Neural crest cell (in vitro differentiated cells): ENCODE measurements at regions not wholly inside any gene's neighbourhood (a gene's known extent, or its start where the extent isn't known, plus 50 kb on each side); places are given as distances from the start of the nearest gene placed in this dataset.

Experiments used
- DNase-seq: peaks from one replicate; pipeline ENCODE4 v3.0.0; 2021; ENCODE audit warnings: low read depth, mixed read lengths, low spot score
- H3K27ac Mint-ChIP-seq: one replicate; pipeline ENCODE4 v1.8.0; 2021; ENCODE audit warnings: mild to moderate bottlenecking, mixed read lengths; ENCODE audit not compliant: unreplicated experiment
- H3K27me3 Mint-ChIP-seq: 2 replicates; pipeline ENCODE4 v1.8.0; 2021; ENCODE audit warnings: low read depth, mild to moderate bottlenecking, mixed read lengths
- H3K36me3 Mint-ChIP-seq: 2 replicates; pipeline ENCODE4 v1.8.0; 2021; ENCODE audit warnings: low read depth, mild to moderate bottlenecking, mixed read lengths
- H3K4me1 Mint-ChIP-seq: 2 replicates; pipeline ENCODE4 v1.8.0; 2021; ENCODE audit warnings: mixed read lengths
- H3K4me3 Mint-ChIP-seq: one replicate; pipeline ENCODE4 v1.8.0; 2021; ENCODE audit warnings: mild to moderate bottlenecking, mixed read lengths
- H3K9me3 Mint-ChIP-seq: 2 replicates; pipeline ENCODE4 v1.8.0; 2021; ENCODE audit warnings: mixed read lengths
- TF ChIP-seq, protein P1 (sequence below): fragments of 200-600 bp; sonication (generic); conservative IDR thresholded peaks from 2 replicates; pipeline ENCODE4 v1.5.0; 2021; ENCODE audit warnings: antibody characterized with exemption, mild to moderate bottlenecking

DNA sequence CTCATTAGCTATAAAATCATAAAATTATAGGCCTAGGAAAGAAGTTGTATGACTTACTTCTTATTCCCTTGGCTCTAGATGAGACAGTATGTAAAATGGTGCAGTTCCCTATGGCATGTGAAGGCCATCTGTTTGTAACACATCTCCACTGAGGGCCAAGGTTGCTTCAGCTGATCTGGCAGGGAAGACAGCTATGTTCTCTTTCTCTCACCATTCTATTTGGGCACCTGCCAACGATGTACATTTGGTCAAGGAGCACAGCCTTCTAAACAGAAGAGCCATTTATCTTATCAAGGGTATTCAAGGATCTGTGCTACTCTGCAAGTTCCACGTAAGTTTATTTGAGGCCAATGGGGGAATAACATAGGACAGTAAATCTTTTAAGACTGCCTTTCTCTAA is 129.8 kb upstream of the TOM1L1 start:
- Mint-ChIP-seq H3K27ac (no peak overlapping the region), H3K9me3 (peaks cover 2% of the 10 kb centered on the region), H3K4me1 (no peaks in the 10 kb centered on the region), H3K36me3 (no peaks in the 10 kb centered on the region), H3K4me3 (no peak overlapping the region), H3K27me3 (no peaks in the 10 kb centered on the region)
- DNase-seq = no peak
- TF ChIP-seq, protein P1, sequence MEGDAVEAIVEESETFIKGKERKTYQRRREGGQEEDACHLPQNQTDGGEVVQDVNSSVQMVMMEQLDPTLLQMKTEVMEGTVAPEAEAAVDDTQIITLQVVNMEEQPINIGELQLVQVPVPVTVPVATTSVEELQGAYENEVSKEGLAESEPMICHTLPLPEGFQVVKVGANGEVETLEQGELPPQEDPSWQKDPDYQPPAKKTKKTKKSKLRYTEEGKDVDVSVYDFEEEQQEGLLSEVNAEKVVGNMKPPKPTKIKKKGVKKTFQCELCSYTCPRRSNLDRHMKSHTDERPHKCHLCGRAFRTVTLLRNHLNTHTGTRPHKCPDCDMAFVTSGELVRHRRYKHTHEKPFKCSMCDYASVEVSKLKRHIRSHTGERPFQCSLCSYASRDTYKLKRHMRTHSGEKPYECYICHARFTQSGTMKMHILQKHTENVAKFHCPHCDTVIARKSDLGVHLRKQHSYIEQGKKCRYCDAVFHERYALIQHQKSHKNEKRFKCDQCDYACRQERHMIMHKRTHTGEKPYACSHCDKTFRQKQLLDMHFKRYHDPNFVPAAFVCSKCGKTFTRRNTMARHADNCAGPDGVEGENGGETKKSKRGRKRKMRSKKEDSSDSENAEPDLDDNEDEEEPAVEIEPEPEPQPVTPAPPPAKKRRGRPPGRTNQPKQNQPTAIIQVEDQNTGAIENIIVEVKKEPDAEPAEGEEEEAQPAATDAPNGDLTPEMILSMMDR = no peak

DNA sequence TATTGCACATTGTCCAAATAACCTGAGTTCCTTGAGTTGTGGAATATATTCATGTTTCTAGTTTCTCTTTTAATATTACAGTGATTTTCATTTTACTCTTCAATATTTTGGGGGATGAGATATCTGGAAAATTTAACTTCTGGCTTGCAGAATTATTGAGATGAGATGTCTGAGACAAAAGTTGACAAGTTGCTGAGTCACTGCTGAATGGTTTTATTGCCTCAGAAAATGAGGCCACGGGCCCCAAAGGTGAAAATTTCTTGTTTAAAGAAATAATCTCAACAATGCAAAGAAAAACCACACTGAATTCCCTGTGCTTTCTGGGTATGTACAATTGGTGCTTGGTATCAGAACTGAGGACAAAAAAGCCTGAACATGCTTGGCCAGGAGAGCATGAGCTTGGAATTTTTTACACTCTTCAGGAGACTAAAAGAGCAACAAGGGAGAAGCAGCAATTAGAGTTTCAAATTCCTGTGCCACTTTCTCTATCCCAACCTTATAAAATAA is 129.2 kb upstream of the TOM1L1 start:
- H3K9me3 Mint-ChIP-seq = peaks cover 2% of the 10 kb centered on the region
- no peaks in the 10 kb centered on the region for H3K27me3 Mint-ChIP-seq
- TF ChIP-seq, protein P1 = no peak
- no peak for DNase-seq
- H3K36me3 Mint-ChIP-seq = no peaks in the 10 kb centered on the region
- H3K4me3 Mint-ChIP-seq = no peak overlapping the region
- no peak overlapping the region for H3K27ac Mint-ChIP-seq
- H3K4me1 Mint-ChIP-seq = no peaks in the 10 kb centered on the region

DNA sequence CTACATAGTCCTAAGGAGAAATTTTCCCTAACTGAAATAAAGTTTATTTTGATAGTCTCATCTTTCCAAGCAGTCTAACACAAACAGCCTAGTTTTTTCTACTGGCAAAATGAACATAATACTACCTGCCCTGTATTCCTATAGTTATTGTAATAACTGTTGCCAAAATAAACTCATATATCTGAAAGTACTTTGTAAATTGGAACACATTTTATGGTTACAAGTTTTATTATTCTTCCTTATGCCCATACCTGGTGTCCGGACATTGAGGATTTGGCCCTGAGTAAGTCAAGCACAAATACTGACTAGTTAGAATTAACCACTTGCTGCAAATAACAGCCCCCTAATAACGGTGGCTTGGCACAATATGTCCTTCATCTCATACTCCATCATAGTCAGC is 120.4 kb upstream of the TOM1L1 start:
- DNase-seq = no peak
- Mint-ChIP-seq H3K9me3 (peaks cover 2% of the 10 kb centered on the region), H3K4me3 (no peak overlapping the region), H3K27me3 (no peaks in the 10 kb centered on the region), H3K27ac (no peak overlapping the region), H3K36me3 (no peaks in the 10 kb centered on the region), H3K4me1 (no peaks in the 10 kb centered on the region)
- TF ChIP-seq, protein P1 = no peak

DNA sequence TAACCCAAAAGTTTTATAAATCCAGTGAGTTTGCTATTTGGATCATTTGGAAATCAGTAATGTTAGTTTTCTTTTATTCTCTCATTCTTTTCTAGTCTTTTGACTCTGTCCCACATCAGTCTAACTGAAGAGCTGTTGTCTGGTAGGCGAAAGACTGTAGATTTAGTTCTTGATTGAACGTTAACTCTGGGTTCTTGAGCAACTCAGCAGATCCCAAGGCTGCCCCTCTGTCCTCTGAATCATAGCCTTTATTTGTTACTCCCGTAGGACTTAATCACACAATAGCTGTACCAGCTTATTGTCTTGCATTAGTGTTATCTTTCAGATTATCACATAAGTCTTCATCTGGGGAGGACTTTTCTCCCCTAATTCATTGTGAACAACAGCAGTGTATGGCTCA is 119.3 kb upstream of the TOM1L1 start:
- H3K4me3 Mint-ChIP-seq = no peak overlapping the region
- peaks cover 2% of the 10 kb centered on the region for H3K9me3 Mint-ChIP-seq
- H3K36me3 Mint-ChIP-seq = no peaks in the 10 kb centered on the region
- H3K4me1 Mint-ChIP-seq = no peaks in the 10 kb centered on the region
- no peaks in the 10 kb centered on the region for H3K27me3 Mint-ChIP-seq
- no peak for DNase-seq
- H3K27ac Mint-ChIP-seq = no peak overlapping the region
- TF ChIP-seq, protein P1 = no peak

- no peak for DNase-seq
- H3K4me3 Mint-ChIP-seq = no peak overlapping the region
- H3K27ac Mint-ChIP-seq = no peak overlapping the region
- no peaks in the 10 kb centered on the region for H3K36me3 Mint-ChIP-seq
- H3K27me3 Mint-ChIP-seq = no peaks in the 10 kb centered on the region
- H3K4me1 Mint-ChIP-seq = no peaks in the 10 kb centered on the region
- H3K9me3 Mint-ChIP-seq = no peaks in the 10 kb centered on the region
- TF ChIP-seq, protein P1 = no peak
These were observed 116.3 kb upstream of the TOM1L1 start for GRCh38 chr17:54784305-54784704.
